GM12892 (cell line): ENCODE measurements at regions not wholly inside any gene's neighbourhood (a gene's known extent, or its start where the extent isn't known, plus 50 kb on each side); places are given as distances from the start of the nearest gene placed in this dataset.

Experiments used
- POLR2A ChIP-seq: IDR thresholded peaks from 2 replicates; pipeline ENCODE4 v1.6.1; 2011; ENCODE audit warnings: low read depth, low read length, control low read depth
- POLR2AphosphoS5 ChIP-seq: IDR thresholded peaks from 2 replicates; pipeline ENCODE4 v1.6.1; 2011; ENCODE audit warnings: low read depth, low read length, control low read depth

GRCh38 chr2:51921076-51921475 lies 889.1 kb upstream of the NRXN1 start:
- no peak for TF ChIP-seq POLR2A
- TF ChIP-seq POLR2AphosphoS5: no peak
